Left ventricle myocardium inferior (tissue), 1 donor: ENCODE measurements at regions not wholly inside any gene's neighbourhood (a gene's known extent, or its start where the extent isn't known, plus 50 kb on each side); places are given as distances from the start of the nearest gene placed in this dataset.

ENCODE experiments used
- DNase-seq: peaks from one replicate; pipeline ENCODE4 v3.0.0-alpha.2; 2020
- H3K27ac ChIP-seq: fragments of 200-600 bp; replicated peaks from 2 replicates; pipeline ENCODE4 v1.8.0; 2021
- H3K27me3 ChIP-seq: fragments of 200-600 bp; 2 replicates; pipeline ENCODE4 v1.8.0; 2021; ENCODE audit warnings: low read depth
- H3K36me3 ChIP-seq: fragments of 200-600 bp; 2 replicates; pipeline ENCODE4 v1.8.0; 2021
- H3K4me1 ChIP-seq: fragments of 200-600 bp; 2 replicates; pipeline ENCODE4 v1.8.0; 2021
- H3K4me3 ChIP-seq: fragments of 200-600 bp; 2 replicates; pipeline ENCODE4 v1.8.0; 2021; ENCODE audit warnings: mild to moderate bottlenecking, moderate library complexity
- H3K9me3 ChIP-seq: fragments of 200-600 bp; replicated peaks from 2 replicates; pipeline ENCODE4 v1.8.0; 2021
- intact Hi-C: fragments of 100-400 bp; cut with micrococcal nuclease; formaldehyde crosslinking; loops from one replicate; pipeline ENCODE4 v1.11.0; 2022
- TF ChIP-seq, protein P1 (sequence below): fragments of 200-600 bp; IDR thresholded peaks from 2 replicates; pipeline ENCODE4 v1.8.0; 2021; ENCODE audit warnings: antibody characterized with exemption, mild to moderate bottlenecking, borderline replicate concordance
- donor health status: DM: no; HTN: yes; CAD: no; lungs with severe emphysema.

DNA sequence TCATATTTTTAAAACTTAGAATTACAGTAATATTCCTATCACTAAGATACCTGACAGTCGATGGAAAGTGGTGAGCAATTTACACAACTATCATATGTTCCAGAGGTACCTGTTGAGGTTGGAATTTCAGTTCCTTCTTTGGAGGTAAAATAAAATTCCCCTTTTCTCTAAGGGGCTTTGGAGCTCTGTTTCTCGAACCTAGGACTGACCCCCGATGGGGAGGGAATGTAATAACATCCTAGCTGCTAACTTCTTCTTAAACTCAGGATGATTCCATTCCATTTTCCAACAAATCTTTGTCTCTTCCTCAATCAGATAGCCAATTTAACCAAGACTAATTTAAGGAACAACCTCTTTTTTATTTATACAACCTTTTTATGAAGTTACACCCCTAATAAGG is 1069.8 kb downstream of the NLGN4Y start:
- DNase-seq, result no peak
- Histone ChIP-seq H3K4me1 (no peaks in the 10 kb centered on the region), H3K36me3 (no peaks in the 10 kb centered on the region), H3K4me3 (no peak overlapping the region), H3K27me3 (no peaks in the 10 kb centered on the region), H3K27ac (no peak overlapping the region), H3K9me3 (no peaks in the 10 kb centered on the region)
- TF ChIP-seq, protein P1, sequence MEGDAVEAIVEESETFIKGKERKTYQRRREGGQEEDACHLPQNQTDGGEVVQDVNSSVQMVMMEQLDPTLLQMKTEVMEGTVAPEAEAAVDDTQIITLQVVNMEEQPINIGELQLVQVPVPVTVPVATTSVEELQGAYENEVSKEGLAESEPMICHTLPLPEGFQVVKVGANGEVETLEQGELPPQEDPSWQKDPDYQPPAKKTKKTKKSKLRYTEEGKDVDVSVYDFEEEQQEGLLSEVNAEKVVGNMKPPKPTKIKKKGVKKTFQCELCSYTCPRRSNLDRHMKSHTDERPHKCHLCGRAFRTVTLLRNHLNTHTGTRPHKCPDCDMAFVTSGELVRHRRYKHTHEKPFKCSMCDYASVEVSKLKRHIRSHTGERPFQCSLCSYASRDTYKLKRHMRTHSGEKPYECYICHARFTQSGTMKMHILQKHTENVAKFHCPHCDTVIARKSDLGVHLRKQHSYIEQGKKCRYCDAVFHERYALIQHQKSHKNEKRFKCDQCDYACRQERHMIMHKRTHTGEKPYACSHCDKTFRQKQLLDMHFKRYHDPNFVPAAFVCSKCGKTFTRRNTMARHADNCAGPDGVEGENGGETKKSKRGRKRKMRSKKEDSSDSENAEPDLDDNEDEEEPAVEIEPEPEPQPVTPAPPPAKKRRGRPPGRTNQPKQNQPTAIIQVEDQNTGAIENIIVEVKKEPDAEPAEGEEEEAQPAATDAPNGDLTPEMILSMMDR, result no peak
- intact Hi-C loops, result no loop called here

DNA sequence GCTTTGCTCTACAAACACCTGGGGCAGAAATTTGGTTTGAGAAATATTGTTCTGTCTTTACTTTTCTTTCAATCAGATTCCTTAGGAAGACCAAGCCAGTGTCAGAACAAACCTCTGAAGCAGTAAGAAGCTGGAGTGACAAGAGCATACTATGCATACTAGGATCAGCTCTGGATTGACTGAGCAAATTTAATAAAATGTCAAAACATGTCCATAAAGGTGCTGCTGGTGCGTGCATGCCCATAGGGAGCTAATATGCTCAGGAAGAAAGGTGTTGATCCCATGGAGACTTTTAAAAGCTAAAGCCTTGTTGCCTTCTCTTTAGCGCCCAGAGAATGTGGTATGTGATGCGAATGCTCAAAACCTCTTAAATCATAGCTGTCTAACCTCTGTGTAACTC is 1076.2 kb downstream of the NLGN4Y start:
- H3K36me3 ChIP-seq, result no peaks in the 10 kb centered on the region
- no peaks in the 10 kb centered on the region for H3K27me3 ChIP-seq
- DNase-seq, result no peak
- no peaks in the 10 kb centered on the region for H3K4me1 ChIP-seq
- TF ChIP-seq, protein P1, result no peak
- no peak overlapping the region for H3K27ac ChIP-seq
- no peak overlapping the region for H3K4me3 ChIP-seq
- no peaks in the 10 kb centered on the region for H3K9me3 ChIP-seq
- intact Hi-C loops, result no loop called here

DNA sequence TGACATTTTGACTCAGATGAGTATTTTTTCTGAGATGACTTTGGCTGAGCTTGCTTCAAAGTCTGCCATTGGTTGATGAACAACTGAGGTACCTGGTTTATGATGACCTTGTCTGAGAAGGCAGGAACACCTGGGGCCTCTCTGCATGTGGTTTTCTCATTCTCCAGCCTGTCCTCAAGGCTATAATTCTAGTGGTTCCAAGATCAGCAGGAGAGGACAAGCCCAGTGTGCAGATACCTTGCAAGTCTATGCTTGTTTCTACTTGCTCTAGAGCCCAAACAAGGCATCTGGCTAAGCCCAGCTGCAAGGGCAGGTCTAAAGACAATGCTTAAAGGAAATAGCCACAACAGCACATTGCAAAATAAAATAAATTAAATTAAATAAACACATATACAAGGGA is 1100.0 kb downstream of the NLGN4Y start:
- H3K9me3 ChIP-seq, result peaks cover 18% of the 10 kb centered on the region
- no peaks in the 10 kb centered on the region for H3K36me3 ChIP-seq
- no peak overlapping the region for H3K27ac ChIP-seq
- H3K4me1 ChIP-seq, result no peaks in the 10 kb centered on the region
- TF ChIP-seq, protein P1, result no peak
- DNase-seq, result no peak
- no peak overlapping the region for H3K4me3 ChIP-seq
- intact Hi-C loops, result no loop called here
- H3K27me3 ChIP-seq, result no peaks in the 10 kb centered on the region

DNA sequence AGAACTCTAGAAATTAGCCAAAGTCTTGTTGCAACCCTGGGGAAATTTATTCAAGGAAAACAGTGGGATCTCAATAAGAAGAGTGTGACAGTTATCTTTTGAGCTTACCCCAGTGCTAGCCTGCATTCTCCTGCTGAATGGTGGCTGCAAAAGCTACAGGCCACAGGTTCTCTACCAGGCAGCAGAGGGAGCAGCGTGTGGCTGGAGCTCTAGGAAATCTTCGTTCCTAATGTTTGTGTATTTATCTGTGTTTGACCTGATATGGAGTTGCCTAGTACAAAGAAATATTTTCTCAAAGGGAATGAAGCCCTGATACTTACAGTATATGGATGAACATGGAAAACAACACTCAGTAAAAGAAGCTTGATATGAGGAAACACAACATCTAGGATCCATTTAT is 1100.6 kb downstream of the NLGN4Y start:
- no peak overlapping the region for H3K27ac ChIP-seq
- no peaks in the 10 kb centered on the region for H3K4me1 ChIP-seq
- intact Hi-C loops, result no loop called here
- H3K27me3 ChIP-seq, result no peaks in the 10 kb centered on the region
- peaks cover 18% of the 10 kb centered on the region for H3K9me3 ChIP-seq
- no peak for DNase-seq
- H3K36me3 ChIP-seq, result no peaks in the 10 kb centered on the region
- no peak overlapping the region for H3K4me3 ChIP-seq
- TF ChIP-seq, protein P1, result no peak

DNA sequence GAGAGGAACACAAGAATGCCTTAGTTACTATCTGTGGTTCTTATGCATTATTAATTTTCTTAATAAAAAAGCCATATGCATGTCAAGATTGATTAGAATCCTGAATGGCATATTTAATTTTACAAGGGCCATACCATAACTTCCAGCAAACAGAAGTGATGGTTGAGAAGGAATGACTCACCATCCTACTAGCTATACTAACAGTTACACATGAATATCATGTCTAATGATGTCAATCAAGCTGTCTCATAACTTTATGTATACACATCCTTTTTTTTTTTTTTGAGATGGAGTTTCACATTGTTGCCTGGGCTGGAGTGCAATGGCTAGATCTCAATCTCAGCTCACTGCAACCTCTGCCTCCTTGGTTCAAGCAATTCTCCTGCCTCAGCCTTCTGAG is 1123.9 kb downstream of the NLGN4Y start:
- no peak overlapping the region for H3K4me3 ChIP-seq
- intact Hi-C loops, result no loop called here
- H3K27ac ChIP-seq, result no peak overlapping the region
- H3K36me3 ChIP-seq, result no peaks in the 10 kb centered on the region
- H3K27me3 ChIP-seq, result no peaks in the 10 kb centered on the region
- TF ChIP-seq, protein P1, result no peak
- H3K9me3 ChIP-seq, result no peaks in the 10 kb centered on the region
- DNase-seq, result no peak
- H3K4me1 ChIP-seq, result no peaks in the 10 kb centered on the region

DNA sequence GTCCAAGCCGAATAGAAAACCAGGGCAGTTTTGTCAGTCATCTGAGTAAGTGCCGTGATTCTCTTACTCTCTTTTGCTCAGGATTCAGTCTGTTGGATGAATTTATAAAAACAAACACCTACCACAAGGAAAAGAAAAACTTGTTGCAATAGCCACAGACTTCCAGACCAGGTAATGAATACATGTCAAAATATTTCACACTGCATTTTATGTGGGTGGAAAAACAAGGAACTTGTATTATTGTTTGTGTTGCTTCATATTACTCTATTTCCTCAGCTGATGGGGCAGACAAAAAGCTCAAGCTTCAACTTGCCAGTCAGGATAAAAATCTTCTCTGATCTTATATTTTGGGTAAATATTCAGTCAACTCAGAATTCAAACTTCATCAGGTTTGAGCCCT is 1125.7 kb downstream of the NLGN4Y start:
- Histone ChIP-seq H3K36me3 (no peaks in the 10 kb centered on the region), H3K27ac (no peak overlapping the region), H3K4me3 (no peak overlapping the region), H3K9me3 (no peaks in the 10 kb centered on the region), H3K27me3 (no peaks in the 10 kb centered on the region), H3K4me1 (no peaks in the 10 kb centered on the region)
- TF ChIP-seq, protein P1, result no peak
- intact Hi-C loops, result no loop called here
- DNase-seq, result no peak
